Mammary epithelial cell (primary cell): ENCODE measurements at regions not wholly inside any gene's neighbourhood (a gene's known extent, or its start where the extent isn't known, plus 50 kb on each side); places are given as distances from the start of the nearest gene placed in this dataset.

Source experiments
- CTCF ChIP-seq, 2 donors: IDR thresholded peaks in 1 of 2; conservative IDR thresholded peaks in 1 of 2; 2 replicates each; pipeline ENCODE4 v1.5.1; 2011 to 2012; ENCODE audit warnings: inconsistent platforms in 2 of 2, low read length in 2 of 2, mild to moderate bottlenecking in 2 of 2, control low read depth in 1 of 2, low read depth in 1 of 2; ENCODE audit not compliant: insufficient read depth in 1 of 2; ENCODE audit errors: extremely low read depth in 1 of 2
- EZH2 ChIP-seq: IDR thresholded peaks from 2 replicates; pipeline ENCODE4 v1.6.1; 2012; ENCODE audit warnings: low read length, inconsistent platforms, borderline replicate concordance

GRCh38 chr5:123865641-123866040, 353.7 kb downstream of the CSNK1G3 start:
- no peak for TF ChIP-seq CTCF (conservative IDR thresholded peaks at IDR 0.05 in 1 of 2, IDR thresholded peaks at IDR 0.05 in 1 of 2; ENCODE audit: extremely low read depth in 1 of 2, insufficient read depth in 1 of 2, low read depth in 1 of 2, low read length in 2 of 2)
- no peak for TF ChIP-seq EZH2
